ENCODE measurements at regions not wholly inside any gene's neighbourhood (a gene's known extent, or its start where the extent isn't known, plus 50 kb on each side); places are given as distances from the start of the nearest gene placed in this dataset.

- TF ChIP-seq CTCF (IDR thresholded peaks at IDR 0.05; ENCODE audit: insufficient read depth, low read length): no peak
Observed at GRCh38 chr4:115929373-115929772, 816.0 kb upstream of the NDST4 start.

GRCh38 chr4:115927382-115927781 is 814.0 kb upstream of the NDST4 start:
- TF ChIP-seq CTCF (IDR thresholded peaks at IDR 0.05; ENCODE audit: insufficient read depth, low read length): no peak
- H3K4me3 ChIP-seq (ENCODE audit: low read depth, low read length): no peak overlapping the region
- no peak for DNase-seq (ENCODE audit: low read depth)

More at GRCh38 chr4:115929373-115929772, 816.0 kb upstream of the NDST4 start:
- DNase-seq (ENCODE audit: low read depth): no peak
- no peak overlapping the region for H3K4me3 ChIP-seq (ENCODE audit: low read depth, low read length)

GRCh38 chr4:115923152-115923551 is 809.7 kb upstream of the NDST4 start:
- TF ChIP-seq CTCF (IDR thresholded peaks at IDR 0.05; ENCODE audit: insufficient read depth, low read length): no peak
- DNase-seq (ENCODE audit: low read depth): no peak
- no peak overlapping the region for H3K4me3 ChIP-seq (ENCODE audit: low read depth, low read length)

GRCh38 chr4:115920637-115921036 is 807.2 kb upstream of the NDST4 start:
- no peak for TF ChIP-seq CTCF (IDR thresholded peaks at IDR 0.05; ENCODE audit: insufficient read depth, low read length)
- DNase-seq (ENCODE audit: low read depth): no peak
- no peak overlapping the region for H3K4me3 ChIP-seq (ENCODE audit: low read depth, low read length)

GRCh38 chr4:115918149-115918548 is 804.7 kb upstream of the NDST4 start:
- no peak for DNase-seq (ENCODE audit: low read depth)
- no peak for TF ChIP-seq CTCF (IDR thresholded peaks at IDR 0.05; ENCODE audit: insufficient read depth, low read length)
- no peak overlapping the region for H3K4me3 ChIP-seq (ENCODE audit: low read depth, low read length)

GRCh38 chr4:115906428-115906827 is 793.0 kb upstream of the NDST4 start:
- H3K4me3 ChIP-seq (ENCODE audit: low read depth, low read length): no peak overlapping the region
- TF ChIP-seq CTCF (IDR thresholded peaks at IDR 0.05; ENCODE audit: insufficient read depth, low read length): no peak
- DNase-seq (ENCODE audit: low read depth): no peak

GRCh38 chr4:115883847-115884246 is 770.4 kb upstream of the NDST4 start:
- TF ChIP-seq CTCF (IDR thresholded peaks at IDR 0.05; ENCODE audit: insufficient read depth, low read length): no peak
- DNase-seq (ENCODE audit: low read depth): no peak
- H3K4me3 ChIP-seq (ENCODE audit: low read depth, low read length): no peak overlapping the region

Measured in fibroblast of the aortic adventitia (primary cell).